Keratinocyte (primary cell): ENCODE measurements at regions not wholly inside any gene's neighbourhood (a gene's known extent, or its start where the extent isn't known, plus 50 kb on each side); places are given as distances from the start of the nearest gene placed in this dataset.

Experiments
- DNase-seq: peaks from one replicate; pipeline ENCODE4 v3.0.0-alpha.2; 2011; ENCODE audit warnings: low read depth, missing footprints, low spot score
- FAIRE-seq: peaks from 2 replicates; lab custom pipeline; 2011; peaks lifted over from hg19 to GRCh38; lab: Jason Lieb, UNC
- H2AFZ ChIP-seq: 2 replicates; pipeline ENCODE4 v1.6.0; 2012; ENCODE audit warnings: low read length, control low read depth, inconsistent platforms; ENCODE audit not compliant: control insufficient read depth
- H3K27ac ChIP-seq: 2 replicates; pipeline ENCODE4 v1.5.1; 2011; ENCODE audit warnings: low read length; ENCODE audit not compliant: control insufficient read depth, insufficient read depth
- H3K27me3 ChIP-seq: 3 replicates; pipeline ENCODE4 v1.6.0; 2011; ENCODE audit warnings: low read length; ENCODE audit not compliant: control insufficient read depth, insufficient read depth; ENCODE audit errors: extremely low read depth
- H3K36me3 ChIP-seq, 2 experiments: 2 replicates in 1 of 2; 3 replicates in 1 of 2; pipeline ENCODE4 v1.5.1; 2011; ENCODE audit warnings: low read length in 2 of 2, mild to moderate bottlenecking in 1 of 2; ENCODE audit not compliant: control insufficient read depth in 2 of 2, insufficient read depth in 2 of 2; ENCODE audit errors: extremely low read depth in 1 of 2
- H3K4me1 ChIP-seq: 3 replicates; pipeline ENCODE4 v1.5.1; 2011; ENCODE audit warnings: low read length; ENCODE audit not compliant: control insufficient read depth, insufficient read depth; ENCODE audit errors: extremely low read depth
- H3K4me2 ChIP-seq: 3 replicates; pipeline ENCODE4 v1.6.0; 2011; ENCODE audit warnings: low read depth, low read length; ENCODE audit not compliant: control insufficient read depth, insufficient read depth; ENCODE audit errors: extremely low read depth
- H3K4me3 ChIP-seq, 3 experiments: fragments of 200-600 bp in 1 of 3; sonication (generic) in 1 of 3; 2 replicates in 2 of 3; 3 replicates in 1 of 3; pipeline ENCODE4 v1.5.1; 2011 to 2016; ENCODE audit warnings: low read length in 3 of 3, mild to moderate bottlenecking in 3 of 3, control low read depth in 2 of 3, inconsistent platforms in 1 of 3, low read depth in 1 of 3, mixed read lengths in 1 of 3, mixed run types in 1 of 3, moderate library complexity in 1 of 3; ENCODE audit not compliant: control insufficient read depth in 2 of 3, insufficient read depth in 2 of 3; ENCODE audit errors: extremely low read depth in 1 of 3
- H3K79me2 ChIP-seq: 2 replicates; pipeline ENCODE4 v1.6.0; 2012; ENCODE audit warnings: low read length; ENCODE audit not compliant: control insufficient read depth, insufficient read depth
- H3K9ac ChIP-seq: 3 replicates; pipeline ENCODE4 v1.6.0; 2011; ENCODE audit warnings: low read length; ENCODE audit not compliant: control insufficient read depth, insufficient read depth; ENCODE audit errors: extremely low read depth
- H3K9me1 ChIP-seq: 3 replicates; pipeline ENCODE4 v1.6.0; 2011; ENCODE audit warnings: low read length; ENCODE audit not compliant: control insufficient read depth, insufficient read depth; ENCODE audit errors: extremely low read depth
- H3K9me3 ChIP-seq: 2 replicates; pipeline ENCODE4 v1.5.1; 2012; ENCODE audit warnings: low read depth, low read length; ENCODE audit not compliant: control insufficient read depth
- H4K20me1 ChIP-seq: 3 replicates; pipeline ENCODE4 v1.6.0; 2011; ENCODE audit warnings: low read length; ENCODE audit not compliant: control insufficient read depth, insufficient read depth; ENCODE audit errors: extremely low read depth
- CTCF ChIP-seq, 3 experiments: IDR thresholded peaks in 1 of 3; conservative IDR thresholded peaks in 1 of 3; optimal IDR thresholded peaks in 1 of 3; 2 replicates in 2 of 3; 3 replicates in 1 of 3; pipeline versions ENCODE3 to v1.5.1; 2011; ENCODE audit warnings: low read length in 3 of 3, mild to moderate bottlenecking in 3 of 3, moderate library complexity in 2 of 3, control low read depth in 1 of 3, inconsistent platforms in 1 of 3; ENCODE audit not compliant: insufficient read depth in 2 of 3; ENCODE audit errors: extremely low read depth in 1 of 3
- EZH2 ChIP-seq: IDR thresholded peaks from one replicate; pipeline ENCODE4 v1.6.1; 2012; ENCODE audit warnings: inconsistent platforms, mild to moderate bottlenecking, low read length, moderate library complexity
- dilution Hi-C: fragments of 300-500 bp; cut with MboI; formaldehyde crosslinking; loops from one replicate; pipeline ENCODE4 v1.7.0; 2020; ENCODE audit warnings: low sequenced_read_pairs; ENCODE audit not compliant: extremely low pct_ligation_motif_present

- Histone ChIP-seq H3K4me3 (no peak overlapping the region), H3K4me1 (peaks cover 21% of the 10 kb centered on the region), H3K9ac (no peak overlapping the region), H3K79me2 (no peaks in the 10 kb centered on the region), H2AFZ (no peak overlapping the region), H4K20me1 (no peaks in the 10 kb centered on the region), H3K27ac (no peak overlapping the region), H3K27me3 (no peaks in the 10 kb centered on the region), H3K4me2 (no peak overlapping the region), H3K36me3 (no peaks in the 10 kb centered on the region), H3K9me1 (no peaks in the 10 kb centered on the region), H3K9me3 (no peaks in the 10 kb centered on the region)
- FAIRE-seq (no peak), DNase-seq (no peak)
- dilution Hi-C loops: no loop called here
- TF ChIP-seq CTCF (optimal IDR thresholded peaks at IDR 0.05 in 1 of 3, IDR thresholded peaks at IDR 0.05 in 1 of 3, conservative IDR thresholded peaks at IDR 0.05 in 1 of 3; ENCODE audit: extremely low read depth in 1 of 3, insufficient read depth in 2 of 3, low read length in 3 of 3) (no peak), EZH2 (no peak)
Measured at GRCh38 chr7:115096262-115096661, 174.4 kb downstream of the MDFIC start.

DNA sequence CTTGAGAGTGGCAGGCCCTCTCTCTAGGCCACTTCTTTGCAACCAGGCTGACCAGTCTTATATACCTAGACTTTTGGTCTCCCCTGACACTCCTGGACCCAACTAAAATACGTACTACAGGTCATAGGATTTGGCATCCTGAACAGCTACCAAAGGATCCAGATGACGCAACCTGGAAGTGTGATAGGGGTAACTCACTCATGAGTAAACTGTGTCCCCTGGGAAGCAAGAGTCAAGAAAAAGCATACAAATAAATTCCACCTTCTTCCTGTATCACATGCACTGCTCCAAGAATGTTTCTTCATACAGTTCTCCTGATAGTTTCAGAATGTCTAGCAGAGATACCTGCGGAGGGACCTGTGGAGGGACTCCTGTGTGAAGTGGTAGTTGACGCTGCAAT lies 172.3 kb downstream of the MDFIC start:
- peaks cover 12% of the 10 kb centered on the region for H3K4me1 ChIP-seq
- H3K27me3 ChIP-seq: no peaks in the 10 kb centered on the region
- no peak overlapping the region for H3K4me3 ChIP-seq
- dilution Hi-C loops: no loop called here
- no peak overlapping the region for H2AFZ ChIP-seq
- TF ChIP-seq EZH2 (no peak), CTCF (optimal IDR thresholded peaks at IDR 0.05 in 1 of 3, IDR thresholded peaks at IDR 0.05 in 1 of 3, conservative IDR thresholded peaks at IDR 0.05 in 1 of 3; ENCODE audit: extremely low read depth in 1 of 3, insufficient read depth in 2 of 3, low read length in 3 of 3) (no peak)
- H4K20me1 ChIP-seq: no peaks in the 10 kb centered on the region
- no peaks in the 10 kb centered on the region for H3K36me3 ChIP-seq
- H3K27ac ChIP-seq: no peak overlapping the region
- no peak for FAIRE-seq
- no peak for DNase-seq
- no peaks in the 10 kb centered on the region for H3K9me3 ChIP-seq
- H3K79me2 ChIP-seq: no peaks in the 10 kb centered on the region
- H3K4me2 ChIP-seq: no peak overlapping the region
- H3K9me1 ChIP-seq: no peaks in the 10 kb centered on the region
- no peak overlapping the region for H3K9ac ChIP-seq
